ENCODE measurements at regions not wholly inside any gene's neighbourhood (a gene's known extent, or its start where the extent isn't known, plus 50 kb on each side); places are given as distances from the start of the nearest gene placed in this dataset.

GRCh38 chr10:4477664-4478063 lies 348.3 kb upstream of the AKR1E2 start:
- H3K4me2 ChIP-seq (ENCODE audit: control insufficient read depth, extremely low read depth, insufficient read depth, low read depth, low read length), result no peak overlapping the region
- H3K27me3 ChIP-seq (ENCODE audit: control insufficient read depth, extremely low read depth, insufficient read depth, low read length), result no peaks in the 10 kb centered on the region
- FAIRE-seq, result peak; percentile 39
- H3K9ac ChIP-seq (ENCODE audit: control insufficient read depth, extremely low read depth, insufficient read depth, low read length), result no peak overlapping the region
- H3K27ac ChIP-seq (ENCODE audit: control insufficient read depth, insufficient read depth, low read length), result no peak overlapping the region
- H3K9me1 ChIP-seq (ENCODE audit: control insufficient read depth, extremely low read depth, insufficient read depth, low read length), result no peaks in the 10 kb centered on the region
- peaks cover 18% of the 10 kb centered on the region for H3K4me1 ChIP-seq (ENCODE audit: control insufficient read depth, extremely low read depth, insufficient read depth, low read length)
- no peak for DNase-seq (ENCODE audit: low read depth, low spot score)
- no peaks in the 10 kb centered on the region for H4K20me1 ChIP-seq (ENCODE audit: control insufficient read depth, extremely low read depth, insufficient read depth, low read length)
- H3K9me3 ChIP-seq (ENCODE audit: control insufficient read depth, low read depth, low read length), result no peaks in the 10 kb centered on the region
- dilution Hi-C loops (cut with MboI; ENCODE audit: extremely low pct_ligation_motif_present, low sequenced_read_pairs), result no loop called here
- no peaks in the 10 kb centered on the region for H3K79me2 ChIP-seq (ENCODE audit: control insufficient read depth, insufficient read depth, low read length)
- TF ChIP-seq CTCF (optimal IDR thresholded peaks at IDR 0.05 in 1 of 3, IDR thresholded peaks at IDR 0.05 in 1 of 3, conservative IDR thresholded peaks at IDR 0.05 in 1 of 3; ENCODE audit: extremely low read depth in 1 of 3, insufficient read depth in 2 of 3, low read length in 3 of 3), result no peak
- TF ChIP-seq EZH2 (IDR thresholded peaks at IDR 0.05; ENCODE audit: low read length), result no peak
- no peaks in the 10 kb centered on the region for H3K36me3 ChIP-seq (ENCODE audit: control insufficient read depth in 2 of 2, extremely low read depth in 1 of 2, insufficient read depth in 2 of 2, low read length in 2 of 2)
- H2AFZ ChIP-seq (ENCODE audit: control insufficient read depth, low read length), result no peak overlapping the region
- no peak overlapping the region for H3K4me3 ChIP-seq (ENCODE audit: control insufficient read depth in 2 of 3, extremely low read depth in 1 of 3, insufficient read depth in 2 of 3, low read depth in 1 of 3, low read length in 3 of 3)

- H2AFZ ChIP-seq (ENCODE audit: control insufficient read depth, low read length), result no peak overlapping the region
- H3K27me3 ChIP-seq (ENCODE audit: control insufficient read depth, extremely low read depth, insufficient read depth, low read length), result no peaks in the 10 kb centered on the region
- H4K20me1 ChIP-seq (ENCODE audit: control insufficient read depth, extremely low read depth, insufficient read depth, low read length), result no peaks in the 10 kb centered on the region
- H3K27ac ChIP-seq (ENCODE audit: control insufficient read depth, insufficient read depth, low read length), result no peak overlapping the region
- dilution Hi-C loops (cut with MboI; ENCODE audit: extremely low pct_ligation_motif_present, low sequenced_read_pairs), result no loop called here
- FAIRE-seq (no peak), DNase-seq (ENCODE audit: low read depth, low spot score) (no peak)
- no peak overlapping the region for H3K9ac ChIP-seq (ENCODE audit: control insufficient read depth, extremely low read depth, insufficient read depth, low read length)
- peaks cover 18% of the 10 kb centered on the region for H3K4me1 ChIP-seq (ENCODE audit: control insufficient read depth, extremely low read depth, insufficient read depth, low read length)
- no peaks in the 10 kb centered on the region for H3K36me3 ChIP-seq (ENCODE audit: control insufficient read depth in 2 of 2, extremely low read depth in 1 of 2, insufficient read depth in 2 of 2, low read length in 2 of 2)
- no peak overlapping the region for H3K4me2 ChIP-seq (ENCODE audit: control insufficient read depth, extremely low read depth, insufficient read depth, low read depth, low read length)
- no peak overlapping the region for H3K4me3 ChIP-seq (ENCODE audit: control insufficient read depth in 2 of 3, extremely low read depth in 1 of 3, insufficient read depth in 2 of 3, low read depth in 1 of 3, low read length in 3 of 3)
- TF ChIP-seq EZH2 (IDR thresholded peaks at IDR 0.05; ENCODE audit: low read length) (no peak), CTCF (optimal IDR thresholded peaks at IDR 0.05 in 1 of 3, IDR thresholded peaks at IDR 0.05 in 1 of 3, conservative IDR thresholded peaks at IDR 0.05 in 1 of 3; ENCODE audit: extremely low read depth in 1 of 3, insufficient read depth in 2 of 3, low read length in 3 of 3) (no peak)
- no peaks in the 10 kb centered on the region for H3K9me1 ChIP-seq (ENCODE audit: control insufficient read depth, extremely low read depth, insufficient read depth, low read length)
- no peaks in the 10 kb centered on the region for H3K9me3 ChIP-seq (ENCODE audit: control insufficient read depth, low read depth, low read length)
- H3K79me2 ChIP-seq (ENCODE audit: control insufficient read depth, insufficient read depth, low read length), result no peaks in the 10 kb centered on the region
These were observed 350.0 kb upstream of the AKR1E2 start for GRCh38 chr10:4475827-4476490.

Data from keratinocyte (primary cell).